ENCODE measurements at regions not wholly inside any gene's neighbourhood (a gene's known extent, or its start where the extent isn't known, plus 50 kb on each side); places are given as distances from the start of the nearest gene placed in this dataset.

DNA sequence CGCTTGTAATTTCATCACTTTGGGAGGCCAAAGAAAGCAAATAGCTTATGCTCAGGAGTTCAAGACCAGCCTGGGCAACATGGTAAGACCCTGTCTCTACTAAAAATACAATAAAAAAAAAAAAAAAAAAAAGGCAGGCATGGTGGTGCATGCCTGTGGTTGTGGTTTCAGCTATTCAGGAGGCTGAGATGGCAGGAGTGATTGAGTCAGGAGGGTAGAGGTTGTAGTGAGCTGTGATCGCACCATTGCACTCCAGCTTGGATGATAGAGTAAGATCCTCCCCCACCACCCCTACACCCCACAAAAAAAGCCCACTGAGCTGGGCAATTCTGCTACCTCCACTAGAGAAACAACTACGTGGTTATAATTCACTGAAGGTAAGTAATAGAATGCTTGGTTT lies 118.8 kb upstream of the PCDH18 start:
- H3K9me3 ChIP-seq (ENCODE audit: control insufficient read depth, low read length), result no peaks in the 10 kb centered on the region
- H3K27ac ChIP-seq (ENCODE audit: insufficient read depth, low read depth, low read length, poor library complexity, severe bottlenecking), result no peak overlapping the region
- H3K4me3 ChIP-seq (ENCODE audit: insufficient read depth, low read depth, low read length), result no peak overlapping the region
- WGBS, 2 experiments, result 86 to 94% methylated on average over 1 of the region's 3 CpGs
- H3K27me3 ChIP-seq (ENCODE audit: control insufficient read depth, insufficient read depth, low read length, poor library complexity, severe bottlenecking), result no peaks in the 10 kb centered on the region
- no peaks in the 10 kb centered on the region for H3K36me3 ChIP-seq (ENCODE audit: control insufficient read depth, insufficient read depth, low read length)
- no peaks in the 10 kb centered on the region for H3K4me1 ChIP-seq (ENCODE audit: control insufficient read depth, insufficient read depth, low read length)

DNA sequence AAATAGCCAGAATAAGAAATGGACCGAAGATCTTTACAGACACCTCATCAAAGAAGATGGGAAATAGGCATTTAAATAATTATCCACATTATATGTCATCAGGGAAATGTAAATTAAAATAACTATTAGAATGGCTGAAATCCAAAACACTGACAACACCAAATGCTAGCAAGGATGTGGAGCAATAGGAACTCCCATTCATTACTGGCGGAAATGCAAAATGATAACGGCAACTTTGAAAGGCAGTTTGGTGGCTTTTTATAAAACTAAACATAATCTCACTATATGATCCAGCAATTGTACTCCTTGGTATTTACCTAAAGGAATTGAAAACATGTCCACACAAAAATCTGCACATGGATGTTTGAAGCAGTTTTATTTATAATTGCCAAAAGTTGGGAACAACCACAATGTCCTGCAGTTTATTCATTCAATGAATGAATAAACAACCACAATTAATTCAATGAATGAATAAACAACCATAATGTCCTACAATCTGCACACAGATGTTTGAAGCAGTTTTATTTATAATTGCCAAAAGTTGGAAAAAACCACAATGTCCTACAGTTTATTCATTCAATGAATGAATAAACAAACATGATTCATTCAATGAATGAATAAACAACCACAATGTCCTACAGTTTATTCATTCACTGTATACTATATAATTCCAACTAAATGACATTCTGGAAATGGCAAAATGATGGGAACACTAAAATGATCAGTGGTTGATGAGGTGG lies 117.6 kb upstream of the PCDH18 start:
- H3K9me3 ChIP-seq (ENCODE audit: control insufficient read depth, low read length), result no peaks in the 10 kb centered on the region
- H3K27ac ChIP-seq (ENCODE audit: insufficient read depth, low read depth, low read length, poor library complexity, severe bottlenecking), result no peak overlapping the region
- 100% methylated on average over 2 to 3 of the region's 3 CpGs for WGBS, 2 experiments
- no peaks in the 10 kb centered on the region for H3K4me1 ChIP-seq (ENCODE audit: control insufficient read depth, insufficient read depth, low read length)
- no peak overlapping the region for H3K4me3 ChIP-seq (ENCODE audit: insufficient read depth, low read depth, low read length)
- H3K36me3 ChIP-seq (ENCODE audit: control insufficient read depth, insufficient read depth, low read length), result no peaks in the 10 kb centered on the region
- H3K27me3 ChIP-seq (ENCODE audit: control insufficient read depth, insufficient read depth, low read length, poor library complexity, severe bottlenecking), result no peaks in the 10 kb centered on the region

DNA sequence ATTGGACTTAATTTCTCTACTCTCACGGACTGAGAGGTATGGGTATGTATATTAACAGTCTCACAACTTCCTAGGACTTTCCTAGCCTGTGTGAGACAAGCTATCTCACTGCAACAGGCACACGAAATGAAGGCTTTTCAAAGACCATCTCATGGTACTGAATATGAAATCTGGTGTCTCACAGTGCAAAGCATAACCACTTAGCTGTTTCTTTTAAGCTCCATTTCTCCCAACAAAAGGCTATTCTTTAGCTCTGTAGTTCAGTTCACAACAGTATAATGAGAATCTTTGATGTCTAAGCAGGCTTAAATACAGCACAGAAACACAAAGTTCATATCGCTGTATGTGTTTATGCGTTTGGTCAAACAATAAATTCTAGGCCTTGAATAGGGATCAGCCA lies 116.2 kb upstream of the PCDH18 start:
- WGBS, 2 experiments, result 91 to 92% methylated on average over 3 to 4 of the region's 4 CpGs
- Histone ChIP-seq H3K9me3 (ENCODE audit: control insufficient read depth, low read length) (no peaks in the 10 kb centered on the region), H3K4me1 (ENCODE audit: control insufficient read depth, insufficient read depth, low read length) (no peaks in the 10 kb centered on the region), H3K36me3 (ENCODE audit: control insufficient read depth, insufficient read depth, low read length) (no peaks in the 10 kb centered on the region), H3K27ac (ENCODE audit: insufficient read depth, low read depth, low read length, poor library complexity, severe bottlenecking) (no peak overlapping the region), H3K4me3 (ENCODE audit: insufficient read depth, low read depth, low read length) (no peak overlapping the region), H3K27me3 (ENCODE audit: control insufficient read depth, insufficient read depth, low read length, poor library complexity, severe bottlenecking) (no peaks in the 10 kb centered on the region)

DNA sequence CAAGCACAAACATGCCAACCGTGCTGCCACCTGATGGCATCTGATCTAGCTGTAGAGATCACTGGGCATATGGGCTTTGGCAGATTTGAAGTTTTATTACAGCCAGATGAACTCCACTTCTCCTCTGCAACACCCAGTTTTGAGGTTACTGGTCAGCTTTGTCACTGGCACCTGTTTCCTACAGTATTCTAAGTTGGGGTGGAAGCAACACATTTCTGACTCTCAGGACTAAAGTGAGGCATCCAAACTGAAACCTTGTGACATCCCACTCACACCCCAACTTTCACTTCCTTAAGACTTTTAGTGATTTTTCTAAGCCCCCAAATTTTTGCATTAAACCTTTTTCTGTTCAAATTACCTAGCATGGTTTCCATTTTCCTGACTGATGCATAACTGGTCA lies 115.1 kb upstream of the PCDH18 start:
- 91 to 94% methylated on average over 1 of the region's 1 CpG for WGBS, 2 experiments
- H3K4me3 ChIP-seq (ENCODE audit: insufficient read depth, low read depth, low read length), result no peak overlapping the region
- no peaks in the 10 kb centered on the region for H3K36me3 ChIP-seq (ENCODE audit: control insufficient read depth, insufficient read depth, low read length)
- H3K27ac ChIP-seq (ENCODE audit: insufficient read depth, low read depth, low read length, poor library complexity, severe bottlenecking), result no peak overlapping the region
- H3K27me3 ChIP-seq (ENCODE audit: control insufficient read depth, insufficient read depth, low read length, poor library complexity, severe bottlenecking), result no peaks in the 10 kb centered on the region
- H3K9me3 ChIP-seq (ENCODE audit: control insufficient read depth, low read length), result no peaks in the 10 kb centered on the region
- no peaks in the 10 kb centered on the region for H3K4me1 ChIP-seq (ENCODE audit: control insufficient read depth, insufficient read depth, low read length)

DNA sequence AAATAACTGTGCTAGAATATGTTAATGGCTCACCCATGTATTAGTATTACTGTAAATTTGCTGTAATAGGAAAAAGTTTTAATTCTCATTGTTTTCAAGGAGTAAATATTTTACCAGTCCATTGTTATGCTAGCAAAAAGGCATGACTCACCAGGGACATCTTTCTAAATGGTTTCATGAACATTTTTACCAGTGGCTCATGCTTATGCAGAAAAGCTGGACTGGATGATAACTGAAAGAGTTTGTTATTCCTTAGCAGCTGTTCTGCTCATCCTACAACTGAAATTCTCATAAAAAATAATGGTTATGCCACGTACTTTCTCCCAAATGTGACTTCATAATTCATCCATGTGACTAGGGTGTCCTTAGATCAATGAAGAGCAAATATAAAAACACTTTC lies 111.9 kb upstream of the PCDH18 start:
- no peak overlapping the region for H3K27ac ChIP-seq (ENCODE audit: insufficient read depth, low read depth, low read length, poor library complexity, severe bottlenecking)
- no peaks in the 10 kb centered on the region for H3K4me1 ChIP-seq (ENCODE audit: control insufficient read depth, insufficient read depth, low read length)
- no peaks in the 10 kb centered on the region for H3K9me3 ChIP-seq (ENCODE audit: control insufficient read depth, low read length)
- H3K4me3 ChIP-seq (ENCODE audit: insufficient read depth, low read depth, low read length), result no peak overlapping the region
- H3K27me3 ChIP-seq (ENCODE audit: control insufficient read depth, insufficient read depth, low read length, poor library complexity, severe bottlenecking), result no peaks in the 10 kb centered on the region
- 89 to 91% methylated on average over 1 of the region's 1 CpG for WGBS, 2 experiments
- no peaks in the 10 kb centered on the region for H3K36me3 ChIP-seq (ENCODE audit: control insufficient read depth, insufficient read depth, low read length)

DNA sequence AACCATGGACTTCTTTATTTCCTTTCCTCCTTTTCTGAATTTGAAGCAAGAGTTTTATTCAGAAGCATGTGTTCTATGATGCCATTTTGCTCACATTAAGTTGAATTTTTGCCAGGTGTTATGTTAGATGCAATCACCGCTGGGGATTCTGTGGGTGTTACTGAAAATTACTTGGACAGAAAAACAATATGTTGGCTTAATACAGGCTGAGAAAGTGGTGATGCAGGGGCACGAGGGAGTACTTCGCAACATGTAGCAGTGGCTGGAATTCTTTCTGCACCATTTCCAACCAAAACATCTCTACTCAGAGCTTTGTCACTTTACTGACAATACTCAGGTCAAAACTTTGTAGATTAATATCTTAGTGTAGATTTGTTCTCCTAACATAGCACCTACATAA lies 109.2 kb upstream of the PCDH18 start:
- no peak overlapping the region for H3K4me3 ChIP-seq (ENCODE audit: insufficient read depth, low read depth, low read length)
- H3K36me3 ChIP-seq (ENCODE audit: control insufficient read depth, insufficient read depth, low read length), result no peaks in the 10 kb centered on the region
- H3K9me3 ChIP-seq (ENCODE audit: control insufficient read depth, low read length), result no peaks in the 10 kb centered on the region
- 93 to 100% methylated on average over 1 to 3 of the region's 3 CpGs for WGBS, 2 experiments
- H3K4me1 ChIP-seq (ENCODE audit: control insufficient read depth, insufficient read depth, low read length), result no peaks in the 10 kb centered on the region
- no peaks in the 10 kb centered on the region for H3K27me3 ChIP-seq (ENCODE audit: control insufficient read depth, insufficient read depth, low read length, poor library complexity, severe bottlenecking)
- H3K27ac ChIP-seq (ENCODE audit: insufficient read depth, low read depth, low read length, poor library complexity, severe bottlenecking), result no peak overlapping the region

DNA sequence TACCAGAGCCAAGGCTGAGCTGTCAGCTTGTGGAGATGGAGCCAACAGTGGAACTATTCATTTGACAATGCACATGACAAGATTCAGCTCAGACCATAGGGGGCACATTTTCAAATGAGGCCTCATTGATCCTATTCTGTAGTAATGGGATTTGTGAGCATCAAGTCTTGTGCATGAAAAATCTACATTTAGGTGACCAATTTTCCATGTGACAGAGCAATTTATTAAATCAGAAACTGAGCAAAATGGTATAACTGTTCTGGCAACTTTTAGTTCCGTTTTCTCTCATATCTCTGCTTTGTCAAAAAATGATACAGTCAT lies 108.5 kb upstream of the PCDH18 start:
- no peaks in the 10 kb centered on the region for H3K27me3 ChIP-seq (ENCODE audit: control insufficient read depth, insufficient read depth, low read length, poor library complexity, severe bottlenecking)
- no peak overlapping the region for H3K4me3 ChIP-seq (ENCODE audit: insufficient read depth, low read depth, low read length)
- no peaks in the 10 kb centered on the region for H3K9me3 ChIP-seq (ENCODE audit: control insufficient read depth, low read length)
- no peaks in the 10 kb centered on the region for H3K36me3 ChIP-seq (ENCODE audit: control insufficient read depth, insufficient read depth, low read length)
- no peak overlapping the region for H3K27ac ChIP-seq (ENCODE audit: insufficient read depth, low read depth, low read length, poor library complexity, severe bottlenecking)
- H3K4me1 ChIP-seq (ENCODE audit: control insufficient read depth, insufficient read depth, low read length), result no peaks in the 10 kb centered on the region
- WGBS, 2 experiments, result 88 to 100% methylated on average over 1 of the region's 1 CpG

DNA sequence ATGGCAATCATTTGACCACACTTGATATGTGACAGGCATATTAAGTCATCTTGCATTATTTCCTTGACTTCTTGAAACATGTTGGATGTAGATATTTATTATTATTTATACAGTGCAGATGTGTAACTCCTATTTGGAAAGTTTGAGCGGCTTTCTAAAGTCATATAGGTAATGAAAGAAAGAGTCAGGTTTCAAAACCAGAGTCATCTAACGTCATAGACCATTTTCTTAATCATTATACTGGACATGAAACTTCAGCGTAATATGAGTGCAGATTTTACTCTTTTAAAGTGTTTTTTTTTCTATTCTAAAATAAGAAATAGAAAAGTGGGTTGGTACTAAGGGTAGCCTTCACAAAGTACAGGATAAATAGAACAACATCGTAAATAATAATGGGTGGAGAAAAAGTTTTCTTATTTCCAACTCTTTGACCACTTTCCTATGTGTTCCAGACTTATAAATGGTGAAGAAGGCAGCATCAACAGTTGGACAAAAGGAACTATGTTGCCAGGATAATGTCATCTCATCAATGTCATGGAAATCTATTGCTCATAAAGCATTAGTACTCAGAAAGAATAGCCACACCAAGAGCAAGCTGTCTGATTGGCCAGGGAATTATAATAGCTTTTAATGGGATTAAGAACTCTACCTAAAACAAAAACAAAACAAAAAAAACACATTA lies 108.0 kb upstream of the PCDH18 start:
- H3K4me3 ChIP-seq (ENCODE audit: insufficient read depth, low read depth, low read length), result no peak overlapping the region
- no peak overlapping the region for H3K27ac ChIP-seq (ENCODE audit: insufficient read depth, low read depth, low read length, poor library complexity, severe bottlenecking)
- no peaks in the 10 kb centered on the region for H3K36me3 ChIP-seq (ENCODE audit: control insufficient read depth, insufficient read depth, low read length)
- no peaks in the 10 kb centered on the region for H3K27me3 ChIP-seq (ENCODE audit: control insufficient read depth, insufficient read depth, low read length, poor library complexity, severe bottlenecking)
- peaks cover under 1% of the 10 kb centered on the region for H3K4me1 ChIP-seq (ENCODE audit: control insufficient read depth, insufficient read depth, low read length)
- WGBS, 2 experiments, result 100% methylated on average over 2 to 4 of the region's 4 CpGs
- no peaks in the 10 kb centered on the region for H3K9me3 ChIP-seq (ENCODE audit: control insufficient read depth, low read length)

DNA sequence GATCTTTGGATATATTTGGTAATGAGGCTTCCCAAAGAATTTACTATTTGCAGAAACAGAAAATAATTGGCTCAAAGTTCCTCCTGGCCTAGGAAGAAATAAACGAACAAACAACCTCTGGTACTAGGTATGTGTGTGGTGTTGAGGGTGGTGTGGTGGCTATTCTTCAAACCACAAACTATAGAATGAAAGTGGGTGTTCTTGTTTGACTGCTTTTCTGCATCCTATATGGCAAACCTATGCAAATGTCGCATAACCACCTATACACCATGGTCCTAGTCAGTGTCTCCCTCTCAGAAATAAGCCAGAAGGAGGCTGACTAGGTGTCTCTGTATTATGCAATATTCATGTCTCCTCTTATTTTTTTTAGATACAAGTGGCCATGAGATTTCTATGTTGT lies 106.6 kb upstream of the PCDH18 start:
- WGBS, 2 experiments, result 93 to 100% methylated on average over 2 of the region's 2 CpGs
- peaks cover 4% of the 10 kb centered on the region for H3K4me1 ChIP-seq (ENCODE audit: control insufficient read depth, insufficient read depth, low read length)

DNA sequence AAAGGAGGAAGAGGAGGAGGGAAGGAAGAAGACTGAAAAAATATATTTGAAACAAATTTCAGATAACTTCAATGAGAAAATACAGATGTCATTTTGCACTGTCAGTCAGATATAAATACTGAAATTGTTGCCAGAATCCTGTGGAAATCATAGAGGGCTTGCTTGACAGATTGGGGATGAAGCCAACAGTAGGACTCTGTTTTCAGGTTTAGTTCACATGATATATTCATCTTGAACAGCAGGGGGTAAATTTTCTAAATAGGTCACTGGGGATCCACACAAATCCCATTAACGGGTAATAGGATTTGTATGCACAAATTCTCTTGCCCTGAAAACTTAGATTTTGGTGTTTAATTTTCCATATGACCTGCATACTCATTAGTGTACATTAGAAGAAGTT lies 103.3 kb upstream of the PCDH18 start:
- WGBS, 2 experiments, result 50% methylated on average over 1 of the region's 1 CpG
- Histone ChIP-seq H3K4me3 (ENCODE audit: insufficient read depth, low read depth, low read length) (no peak overlapping the region), H3K4me1 (ENCODE audit: control insufficient read depth, insufficient read depth, low read length) (peaks cover 4% of the 10 kb centered on the region)

More for the DNA sequence above, 106.6 kb upstream of the PCDH18 start:
- Histone ChIP-seq H3K27ac (ENCODE audit: insufficient read depth, low read depth, low read length, poor library complexity, severe bottlenecking) (no peak overlapping the region), H3K36me3 (ENCODE audit: control insufficient read depth, insufficient read depth, low read length) (no peaks in the 10 kb centered on the region), H3K27me3 (ENCODE audit: control insufficient read depth, insufficient read depth, low read length, poor library complexity, severe bottlenecking) (no peaks in the 10 kb centered on the region), H3K4me3 (ENCODE audit: insufficient read depth, low read depth, low read length) (no peak overlapping the region), H3K9me3 (ENCODE audit: control insufficient read depth, low read length) (no peaks in the 10 kb centered on the region)

More for the DNA sequence above, 103.3 kb upstream of the PCDH18 start:
- Histone ChIP-seq H3K27me3 (ENCODE audit: control insufficient read depth, insufficient read depth, low read length, poor library complexity, severe bottlenecking) (no peaks in the 10 kb centered on the region), H3K9me3 (ENCODE audit: control insufficient read depth, low read length) (no peaks in the 10 kb centered on the region), H3K27ac (ENCODE audit: insufficient read depth, low read depth, low read length, poor library complexity, severe bottlenecking) (no peak overlapping the region), H3K36me3 (ENCODE audit: control insufficient read depth, insufficient read depth, low read length) (no peaks in the 10 kb centered on the region)

Data from ectodermal cell (in vitro differentiated cells).